Osteocyte (in vitro differentiated cells): ENCODE measurements at regions not wholly inside any gene's neighbourhood (a gene's known extent, or its start where the extent isn't known, plus 50 kb on each side); places are given as distances from the start of the nearest gene placed in this dataset.

Experiments
- DNase-seq: peaks from one replicate; pipeline ENCODE4 v3.0.0; 2021; ENCODE audit warnings: mixed read lengths; ENCODE audit not compliant: unreplicated experiment; ENCODE audit errors: extremely low spot score
- H3K27ac Mint-ChIP-seq: one replicate; pipeline ENCODE4 v1.8.0; 2021; ENCODE audit warnings: mild to moderate bottlenecking, mixed read lengths; ENCODE audit not compliant: unreplicated experiment
- H3K27me3 Mint-ChIP-seq: one replicate; pipeline ENCODE4 v1.8.0; 2021; ENCODE audit warnings: mixed read lengths; ENCODE audit not compliant: unreplicated experiment
- H3K36me3 Mint-ChIP-seq: one replicate; pipeline ENCODE4 v1.8.0; 2021; ENCODE audit warnings: mixed read lengths; ENCODE audit not compliant: unreplicated experiment
- H3K4me1 Mint-ChIP-seq: one replicate; pipeline ENCODE4 v1.8.0; 2021; ENCODE audit warnings: mixed read lengths; ENCODE audit not compliant: unreplicated experiment
- H3K4me3 Mint-ChIP-seq: one replicate; pipeline ENCODE4 v1.8.0; 2021; ENCODE audit warnings: mild to moderate bottlenecking, moderate library complexity, mixed read lengths; ENCODE audit not compliant: unreplicated experiment
- H3K9me3 Mint-ChIP-seq: one replicate; pipeline ENCODE4 v1.8.0; 2021; ENCODE audit warnings: mixed read lengths; ENCODE audit not compliant: unreplicated experiment
- TF ChIP-seq, protein P1 (sequence below): fragments of 200-600 bp; sonication (generic); IDR thresholded peaks from 2 replicates; pipeline ENCODE4 v1.5.0; 2021; ENCODE audit warnings: antibody characterized with exemption, mild to moderate bottlenecking, moderate library complexity

DNA sequence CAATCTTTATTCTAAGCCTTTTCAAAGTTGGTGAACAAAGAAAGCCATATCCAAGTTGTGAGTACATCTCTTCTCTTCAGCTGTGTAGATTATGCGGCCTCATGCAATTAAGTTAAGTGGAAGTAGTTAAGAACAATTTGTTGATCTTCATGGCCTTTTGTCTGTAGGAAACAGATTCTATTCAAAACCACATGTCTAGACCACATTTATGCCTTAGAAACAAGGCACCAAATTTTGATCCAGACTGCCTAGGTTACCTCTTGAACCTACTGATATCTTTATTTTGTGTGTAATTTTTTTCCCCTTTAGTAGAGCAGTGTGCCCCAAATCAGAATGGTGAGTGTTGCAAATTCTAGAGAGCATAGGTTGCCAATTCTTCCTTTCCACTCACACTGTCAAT, 101.6 kb upstream of the CERS6 start:
- H3K4me3 Mint-ChIP-seq, result no peak overlapping the region
- H3K36me3 Mint-ChIP-seq, result peaks cover 2% of the 10 kb centered on the region
- peaks cover 10% of the 10 kb centered on the region for H3K9me3 Mint-ChIP-seq
- peaks cover 3% of the 10 kb centered on the region for H3K27me3 Mint-ChIP-seq
- TF ChIP-seq, protein P1, sequence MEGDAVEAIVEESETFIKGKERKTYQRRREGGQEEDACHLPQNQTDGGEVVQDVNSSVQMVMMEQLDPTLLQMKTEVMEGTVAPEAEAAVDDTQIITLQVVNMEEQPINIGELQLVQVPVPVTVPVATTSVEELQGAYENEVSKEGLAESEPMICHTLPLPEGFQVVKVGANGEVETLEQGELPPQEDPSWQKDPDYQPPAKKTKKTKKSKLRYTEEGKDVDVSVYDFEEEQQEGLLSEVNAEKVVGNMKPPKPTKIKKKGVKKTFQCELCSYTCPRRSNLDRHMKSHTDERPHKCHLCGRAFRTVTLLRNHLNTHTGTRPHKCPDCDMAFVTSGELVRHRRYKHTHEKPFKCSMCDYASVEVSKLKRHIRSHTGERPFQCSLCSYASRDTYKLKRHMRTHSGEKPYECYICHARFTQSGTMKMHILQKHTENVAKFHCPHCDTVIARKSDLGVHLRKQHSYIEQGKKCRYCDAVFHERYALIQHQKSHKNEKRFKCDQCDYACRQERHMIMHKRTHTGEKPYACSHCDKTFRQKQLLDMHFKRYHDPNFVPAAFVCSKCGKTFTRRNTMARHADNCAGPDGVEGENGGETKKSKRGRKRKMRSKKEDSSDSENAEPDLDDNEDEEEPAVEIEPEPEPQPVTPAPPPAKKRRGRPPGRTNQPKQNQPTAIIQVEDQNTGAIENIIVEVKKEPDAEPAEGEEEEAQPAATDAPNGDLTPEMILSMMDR, result no peak
- H3K4me1 Mint-ChIP-seq, result peaks cover 5% of the 10 kb centered on the region
- DNase-seq, result no peak
- H3K27ac Mint-ChIP-seq, result no peak overlapping the region

DNA sequence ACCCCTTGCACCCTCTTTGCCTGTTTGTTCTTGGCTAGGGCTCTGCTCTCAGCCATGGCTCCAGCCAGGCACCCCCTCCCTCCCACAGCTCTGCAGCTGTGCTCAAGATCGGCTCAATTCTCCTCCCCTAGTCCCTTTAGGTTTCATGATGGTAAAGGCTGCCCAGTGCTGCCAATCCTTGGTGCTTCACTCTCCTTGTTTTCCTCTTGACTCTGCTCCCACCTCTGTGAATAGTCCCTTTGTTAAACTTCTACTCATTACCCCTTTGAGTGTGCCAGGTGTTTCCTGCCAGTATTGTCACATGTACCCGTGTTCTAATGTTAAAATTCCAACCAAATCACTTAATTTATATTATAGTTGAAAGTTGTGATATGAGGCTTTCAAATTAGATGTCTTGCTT, 101.0 kb upstream of the CERS6 start:
- DNase-seq, result no peak
- TF ChIP-seq, protein P1, result no peak
- Mint-ChIP-seq H3K9me3 (peaks cover 10% of the 10 kb centered on the region), H3K4me3 (no peak overlapping the region), H3K36me3 (peaks cover 2% of the 10 kb centered on the region), H3K4me1 (peaks cover 5% of the 10 kb centered on the region), H3K27ac (no peak overlapping the region), H3K27me3 (peaks cover 3% of the 10 kb centered on the region)

DNA sequence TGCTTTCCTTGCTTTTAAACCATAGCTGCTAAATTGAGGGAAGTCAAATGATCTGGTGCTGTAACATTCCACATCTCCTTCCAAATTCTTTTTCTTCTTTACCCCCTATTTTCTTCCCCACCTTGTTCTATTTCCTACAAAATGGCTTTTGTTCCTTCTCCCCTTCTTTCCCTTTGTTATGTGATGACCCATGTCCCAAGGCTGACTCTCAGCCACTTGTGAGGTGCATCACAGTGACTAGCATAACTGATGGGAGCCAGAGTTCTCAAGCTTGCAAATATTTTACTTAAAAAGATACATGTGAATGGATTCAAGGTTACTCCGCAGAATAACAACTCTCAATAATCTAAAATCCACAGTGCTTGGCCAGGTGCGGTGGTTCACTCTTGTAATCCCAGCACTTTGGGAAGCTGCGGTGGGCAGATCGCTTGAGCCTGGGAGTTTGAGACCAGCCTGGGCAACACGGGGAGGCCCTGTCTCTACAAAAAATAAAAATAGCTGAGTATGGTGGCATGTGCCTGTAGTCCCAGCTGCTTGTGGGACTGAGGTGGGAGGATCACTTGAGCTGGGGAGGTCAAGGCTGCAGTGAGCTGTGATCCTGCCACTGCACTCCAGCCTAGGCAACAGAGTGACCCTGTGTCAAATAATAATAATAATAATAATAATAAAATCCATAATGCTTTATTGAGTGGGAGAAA, 100.1 kb upstream of the CERS6 start:
- TF ChIP-seq, protein P1, result no peak
- Mint-ChIP-seq H3K9me3 (peaks cover 10% of the 10 kb centered on the region), H3K4me3 (no peak overlapping the region), H3K27me3 (peaks cover 3% of the 10 kb centered on the region), H3K4me1 (peaks cover 5% of the 10 kb centered on the region), H3K36me3 (peaks cover 2% of the 10 kb centered on the region), H3K27ac (no peak overlapping the region)
- no peak for DNase-seq

DNA sequence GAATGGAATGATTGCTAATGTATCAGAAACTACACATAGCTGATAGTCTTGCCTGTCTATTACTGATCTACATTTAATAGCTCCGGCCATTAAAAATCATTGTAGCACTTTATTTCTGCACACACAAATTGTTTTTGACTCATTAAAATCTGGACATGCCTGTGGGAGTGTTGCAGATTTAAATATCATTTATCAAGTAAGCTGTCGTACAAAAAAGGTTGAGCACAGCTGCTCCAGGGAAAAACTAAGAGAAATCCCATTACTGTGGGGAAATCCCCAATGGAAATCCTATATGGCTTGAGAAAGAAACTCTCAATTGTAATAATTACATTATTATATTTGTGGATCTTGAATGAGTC, 99.6 kb upstream of the CERS6 start:
- Mint-ChIP-seq H3K4me1 (peaks cover 3% of the 10 kb centered on the region), H3K9me3 (peaks cover 10% of the 10 kb centered on the region), H3K27ac (no peak overlapping the region), H3K27me3 (peaks cover 4% of the 10 kb centered on the region), H3K4me3 (no peak overlapping the region), H3K36me3 (peaks cover 2% of the 10 kb centered on the region)
- no peak for DNase-seq
- TF ChIP-seq, protein P1, result no peak

DNA sequence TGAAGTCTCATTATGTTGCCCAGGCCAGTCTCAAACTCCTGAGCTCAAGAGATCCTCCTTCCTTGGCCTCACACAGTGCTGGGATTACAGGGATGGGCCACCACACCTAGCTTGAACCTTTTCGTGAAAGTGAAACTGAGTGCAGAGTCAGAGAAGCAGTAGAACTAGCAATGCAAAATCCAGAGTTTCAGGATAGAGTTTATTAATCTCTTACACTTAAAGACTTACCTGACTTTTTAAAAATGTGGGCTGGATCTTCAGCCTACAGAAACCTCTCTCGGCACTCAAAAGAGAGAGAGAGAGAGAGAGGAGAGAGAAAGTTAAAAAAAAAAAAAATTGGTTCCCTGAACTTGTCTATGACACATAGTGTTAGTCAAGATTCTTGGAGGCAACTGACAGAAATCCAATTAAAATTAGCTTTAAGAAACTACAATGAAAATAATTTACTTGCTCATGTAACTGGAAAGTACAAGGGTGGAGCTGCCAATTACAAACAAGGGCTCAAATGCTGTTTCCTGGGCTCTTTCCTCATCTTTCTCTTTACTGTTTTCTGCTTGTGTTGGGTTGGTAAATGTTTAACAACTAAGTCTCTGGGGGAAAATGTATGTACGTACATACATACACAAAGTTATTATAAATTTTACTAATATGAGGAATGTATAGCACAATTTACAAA, 98.1 kb upstream of the CERS6 start:
- no peaks in the 10 kb centered on the region for H3K4me1 Mint-ChIP-seq
- no peak for DNase-seq
- H3K9me3 Mint-ChIP-seq, result peaks cover 9% of the 10 kb centered on the region
- H3K36me3 Mint-ChIP-seq, result peaks cover 2% of the 10 kb centered on the region
- H3K27ac Mint-ChIP-seq, result no peak overlapping the region
- TF ChIP-seq, protein P1, result no peak
- H3K27me3 Mint-ChIP-seq, result peaks cover 18% of the 10 kb centered on the region
- no peak overlapping the region for H3K4me3 Mint-ChIP-seq
